GM18907 (cell line): ENCODE measurements at regions not wholly inside any gene's neighbourhood (a gene's known extent, or its start where the extent isn't known, plus 50 kb on each side); places are given as distances from the start of the nearest gene placed in this dataset.

Experiments
- ATAC-seq: cut with Tn5 transposase; IDR thresholded peaks from one replicate; pipeline ENCODE4 v1.9.1; 2021; ENCODE audit warnings: mild to moderate bottlenecking, moderate library complexity; ENCODE audit not compliant: unreplicated experiment

- ATAC-seq: no peak
These were observed 630.2 kb downstream of the HDGFL1 start for GRCh38 chr6:23199541-23199940.

- no peak for ATAC-seq
These were observed 631.6 kb downstream of the HDGFL1 start for GRCh38 chr6:23200946-23201345.

GRCh38 chr6:23202207-23202606, 632.8 kb downstream of the HDGFL1 start:
- ATAC-seq: no peak

GRCh38 chr6:23212398-23212797, 643.0 kb downstream of the HDGFL1 start:
- ATAC-seq: no peak

- ATAC-seq: no peak
These were observed 643.8 kb downstream of the HDGFL1 start for GRCh38 chr6:23213193-23213592.

- ATAC-seq: no peak
These were observed 644.3 kb downstream of the HDGFL1 start for GRCh38 chr6:23213651-23214050.

- no peak for ATAC-seq
These were observed 649.4 kb downstream of the HDGFL1 start for GRCh38 chr6:23218751-23219150.

- no peak for ATAC-seq
These were observed 653.4 kb downstream of the HDGFL1 start for GRCh38 chr6:23222724-23223123.

GRCh38 chr6:23224540-23224939, 655.2 kb downstream of the HDGFL1 start:
- ATAC-seq: no peak

- ATAC-seq: no peak
These were observed 659.2 kb downstream of the HDGFL1 start for GRCh38 chr6:23228439-23229024.

GRCh38 chr6:23243854-23244253, 674.5 kb downstream of the HDGFL1 start:
- no peak for ATAC-seq

GRCh38 chr6:23244300-23244699, 674.9 kb downstream of the HDGFL1 start:
- ATAC-seq: no peak

- no peak for ATAC-seq
These were observed 676.2 kb downstream of the HDGFL1 start for GRCh38 chr6:23245572-23245971.

- ATAC-seq: no peak
These were observed 677.5 kb downstream of the HDGFL1 start for GRCh38 chr6:23246896-23247295.

- ATAC-seq: no peak
These were observed 681.2 kb downstream of the HDGFL1 start for GRCh38 chr6:23250556-23250955.

- no peak for ATAC-seq
These were observed 693.5 kb downstream of the HDGFL1 start for GRCh38 chr6:23262864-23263263.

GRCh38 chr6:23265270-23265669, 695.9 kb downstream of the HDGFL1 start:
- no peak for ATAC-seq

- ATAC-seq: no peak
These were observed 697.2 kb downstream of the HDGFL1 start for GRCh38 chr6:23266536-23266935.

- ATAC-seq: no peak
These were observed 698.3 kb downstream of the HDGFL1 start for GRCh38 chr6:23267651-23268050.

- ATAC-seq: no peak
These were observed 699.0 kb downstream of the HDGFL1 start for GRCh38 chr6:23268348-23268747.

- no peak for ATAC-seq
These were observed 700.1 kb downstream of the HDGFL1 start for GRCh38 chr6:23269436-23269835.

- no peak for ATAC-seq
These were observed 703.2 kb downstream of the HDGFL1 start for GRCh38 chr6:23272536-23272935.

GRCh38 chr6:23277521-23278179, 708.3 kb downstream of the HDGFL1 start:
- ATAC-seq: no peak
